ENCODE measurements at regions not wholly inside any gene's neighbourhood (a gene's known extent, or its start where the extent isn't known, plus 50 kb on each side); places are given as distances from the start of the nearest gene placed in this dataset.

DNA sequence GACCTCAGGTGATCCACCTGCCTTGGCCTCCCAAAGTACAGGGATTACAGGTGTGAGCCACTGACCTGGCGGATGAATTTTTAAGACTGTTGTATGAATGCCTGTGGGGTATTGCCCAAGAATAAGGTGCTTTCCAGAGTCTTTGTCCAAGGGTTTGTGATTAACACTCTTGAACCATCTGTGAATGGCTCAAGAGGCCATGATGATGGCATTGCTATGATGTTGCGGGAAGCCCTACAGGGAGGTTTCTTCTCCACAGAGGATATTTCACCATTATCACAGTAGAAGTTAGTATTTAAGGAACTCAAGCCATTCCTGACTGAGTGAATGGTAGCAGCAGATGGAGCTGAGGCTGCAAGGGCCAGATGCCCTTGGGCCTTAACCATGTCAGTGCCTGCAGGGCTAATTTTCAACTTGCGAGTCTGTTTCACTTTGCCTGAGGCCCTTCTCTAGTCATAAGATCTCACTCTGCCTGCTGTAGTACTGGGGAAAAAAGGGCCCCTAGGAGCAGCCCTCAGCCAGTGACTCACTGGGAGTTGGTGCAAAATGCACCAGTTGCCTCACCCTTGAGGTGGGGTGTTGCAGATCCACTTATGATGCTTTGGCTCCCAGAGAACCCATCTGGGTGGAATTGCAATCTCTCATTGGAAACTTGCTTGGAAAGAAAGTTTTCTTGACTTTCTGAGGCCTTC lies 108.6 kb upstream of the FLRT2 start:
- ChIA-PET POLR2A (no interaction called here), CTCF (interaction anchor here (0.7 kb wide), 1 partner anchor 490 kb away, joined by 3 read pairs; no protein-coding TSS in a partner anchor)
- TF ChIP-seq ZNF341 (tag by site-specific recombination; IDR thresholded peaks at IDR 0.05; ENCODE audit: low read depth) (no peak), TSHZ1 (tag by site-specific recombination; IDR thresholded peaks at IDR 0.05; ENCODE audit: borderline replicate concordance) (no peak), PRDM1 (tag by site-specific recombination; IDR thresholded peaks at IDR 0.05) (no peak), ZNF248 (tag by site-specific recombination; IDR thresholded peaks at IDR 0.05) (no peak), ZNF521 (tag by site-specific recombination; IDR thresholded peaks at IDR 0.05) (no peak), TRIM28 (IDR thresholded peaks at IDR 0.05; ENCODE audit: borderline replicate concordance, low read length) (no peak), YY1 (tag by site-specific recombination; IDR thresholded peaks at IDR 0.05) (no peak), PBX3 (CRISPR knock-in tag; IDR thresholded peaks at IDR 0.05) (no peak), ELK4 (IDR thresholded peaks at IDR 0.05; ENCODE audit: borderline replicate concordance, low read depth, low read length) (no peak), REST (tag by site-specific recombination; IDR thresholded peaks at IDR 0.05) (no peak), ZNF645 (tag by site-specific recombination; IDR thresholded peaks at IDR 0.05) (no peak), FEZF1 (tag by site-specific recombination; IDR thresholded peaks at IDR 0.05) (no peak), ZNF23 (tag by site-specific recombination; IDR thresholded peaks at IDR 0.05; ENCODE audit: borderline replicate concordance) (no peak), ZNF664 (tag by site-specific recombination; IDR thresholded peaks at IDR 0.05) (no peak), HIC1 (tag by site-specific recombination; IDR thresholded peaks at IDR 0.05) (no peak), ZIC2 (tag by site-specific recombination; IDR thresholded peaks at IDR 0.05) (no peak), ZFP69B (tag by site-specific recombination; IDR thresholded peaks at IDR 0.05) (no peak), ZNF585B (tag by site-specific recombination; IDR thresholded peaks at IDR 0.05) (no peak)
- TF ChIP-seq, protein P1, sequence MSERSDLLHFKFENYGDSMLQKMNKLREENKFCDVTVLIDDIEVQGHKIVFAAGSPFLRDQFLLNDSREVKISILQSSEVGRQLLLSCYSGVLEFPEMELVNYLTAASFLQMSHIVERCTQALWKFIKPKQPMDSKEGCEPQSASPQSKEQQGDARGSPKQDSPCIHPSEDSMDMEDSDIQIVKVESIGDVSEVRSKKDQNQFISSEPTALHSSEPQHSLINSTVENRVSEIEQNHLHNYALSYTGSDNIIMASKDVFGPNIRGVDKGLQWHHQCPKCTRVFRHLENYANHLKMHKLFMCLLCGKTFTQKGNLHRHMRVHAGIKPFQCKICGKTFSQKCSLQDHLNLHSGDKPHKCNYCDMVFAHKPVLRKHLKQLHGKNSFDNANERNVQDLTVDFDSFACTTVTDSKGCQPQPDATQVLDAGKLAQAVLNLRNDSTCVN (tag by site-specific recombination; optimal IDR thresholded peaks at IDR 0.05) = no peak
- TF ChIP-seq, protein P2, sequence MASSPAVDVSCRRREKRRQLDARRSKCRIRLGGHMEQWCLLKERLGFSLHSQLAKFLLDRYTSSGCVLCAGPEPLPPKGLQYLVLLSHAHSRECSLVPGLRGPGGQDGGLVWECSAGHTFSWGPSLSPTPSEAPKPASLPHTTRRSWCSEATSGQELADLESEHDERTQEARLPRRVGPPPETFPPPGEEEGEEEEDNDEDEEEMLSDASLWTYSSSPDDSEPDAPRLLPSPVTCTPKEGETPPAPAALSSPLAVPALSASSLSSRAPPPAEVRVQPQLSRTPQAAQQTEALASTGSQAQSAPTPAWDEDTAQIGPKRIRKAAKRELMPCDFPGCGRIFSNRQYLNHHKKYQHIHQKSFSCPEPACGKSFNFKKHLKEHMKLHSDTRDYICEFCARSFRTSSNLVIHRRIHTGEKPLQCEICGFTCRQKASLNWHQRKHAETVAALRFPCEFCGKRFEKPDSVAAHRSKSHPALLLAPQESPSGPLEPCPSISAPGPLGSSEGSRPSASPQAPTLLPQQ (tag by site-specific recombination; IDR thresholded peaks at IDR 0.05) = no peak
- H3K4me3 ChIP-seq (ENCODE audit: low read depth, low read length) = no peak overlapping the region
- no peak overlapping the region for H3K27ac ChIP-seq (ENCODE audit: extremely low read depth, low read depth, low read length)
- H3K9me3 ChIP-seq (ENCODE audit: control insufficient read depth, insufficient read depth, low read depth, low read length) = no peaks in the 10 kb centered on the region
- peaks cover 4% of the 10 kb centered on the region; the same call in 1 of the 2 replicates for H3K4me1 ChIP-seq (ENCODE audit: control insufficient read depth, insufficient read depth, low read length)
- no peaks in the 10 kb centered on the region for H3K36me3 ChIP-seq (ENCODE audit: control insufficient read depth in 2 of 2, insufficient read depth in 1 of 2, low read length in 2 of 2)
